ENCODE measurements at regions not wholly inside any gene's neighbourhood (a gene's known extent, or its start where the extent isn't known, plus 50 kb on each side); places are given as distances from the start of the nearest gene placed in this dataset.

- no peak for TF ChIP-seq CTCF (IDR thresholded peaks at IDR 0.05 in 4 of 5, conservative IDR thresholded peaks at IDR 0.05 in 1 of 5)
- TF ChIP-seq POLR2A (IDR thresholded peaks at IDR 0.05): no peak
Measured at GRCh38 chr18:46416706-46417638, 240.0 kb downstream of the LOXHD1 start.
